Fibroblast of villous mesenchyme (primary cell): ENCODE measurements at regions not wholly inside any gene's neighbourhood (a gene's known extent, or its start where the extent isn't known, plus 50 kb on each side); places are given as distances from the start of the nearest gene placed in this dataset.

Experiments
- DNase-seq: peaks from one replicate; pipeline ENCODE4 v3.0.0-alpha.2; 2010; ENCODE audit warnings: low read depth
- H3K4me3 ChIP-seq: 2 replicates; pipeline ENCODE4 v1.5.1; 2011; ENCODE audit warnings: low read depth, mild to moderate bottlenecking, low read length
- CTCF ChIP-seq: IDR thresholded peaks from 2 replicates; pipeline ENCODE4 v1.5.1; 2012; ENCODE audit warnings: low read depth, mild to moderate bottlenecking, low read length; ENCODE audit not compliant: insufficient read depth

GRCh38 chr1:208857465-208857864 is 613.3 kb upstream of the PLXNA2 start:
- H3K4me3 ChIP-seq, result no peak overlapping the region
- no peak for TF ChIP-seq CTCF
- DNase-seq, result no peak

GRCh38 chr1:208858738-208859137 is 614.6 kb upstream of the PLXNA2 start:
- TF ChIP-seq CTCF, result no peak
- H3K4me3 ChIP-seq, result no peak overlapping the region
- no peak for DNase-seq

DNA sequence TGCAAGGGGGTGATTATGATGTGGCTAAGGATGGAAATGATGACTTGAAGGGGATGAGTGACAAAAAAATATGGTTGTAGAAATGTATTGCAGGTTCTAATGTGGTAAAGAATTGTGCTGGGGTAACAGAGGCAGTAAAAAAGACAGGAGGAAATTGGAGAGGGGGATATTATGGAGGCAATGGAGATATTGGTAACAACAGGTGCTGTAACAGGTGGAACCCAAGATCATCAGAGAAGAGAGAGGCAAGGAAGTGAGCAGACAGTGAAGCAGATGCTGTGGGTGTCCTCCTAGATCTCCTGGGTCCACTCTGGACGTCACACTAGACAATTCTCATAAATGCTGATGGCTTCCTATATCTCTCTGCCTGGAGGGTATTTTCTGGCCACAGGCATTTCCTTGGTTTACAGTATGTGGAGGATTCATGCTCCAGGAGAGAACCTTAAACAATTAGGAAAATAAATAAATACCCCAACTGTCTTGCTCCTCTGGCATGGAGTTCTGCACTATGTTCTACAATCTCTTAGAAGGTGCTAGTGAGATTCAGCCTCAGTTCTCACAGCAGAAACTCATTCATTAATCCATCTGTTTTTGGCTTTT is 620.3 kb upstream of the PLXNA2 start:
- TF ChIP-seq CTCF, result no peak
- DNase-seq, result no peak
- H3K4me3 ChIP-seq, result no peak overlapping the region

DNA sequence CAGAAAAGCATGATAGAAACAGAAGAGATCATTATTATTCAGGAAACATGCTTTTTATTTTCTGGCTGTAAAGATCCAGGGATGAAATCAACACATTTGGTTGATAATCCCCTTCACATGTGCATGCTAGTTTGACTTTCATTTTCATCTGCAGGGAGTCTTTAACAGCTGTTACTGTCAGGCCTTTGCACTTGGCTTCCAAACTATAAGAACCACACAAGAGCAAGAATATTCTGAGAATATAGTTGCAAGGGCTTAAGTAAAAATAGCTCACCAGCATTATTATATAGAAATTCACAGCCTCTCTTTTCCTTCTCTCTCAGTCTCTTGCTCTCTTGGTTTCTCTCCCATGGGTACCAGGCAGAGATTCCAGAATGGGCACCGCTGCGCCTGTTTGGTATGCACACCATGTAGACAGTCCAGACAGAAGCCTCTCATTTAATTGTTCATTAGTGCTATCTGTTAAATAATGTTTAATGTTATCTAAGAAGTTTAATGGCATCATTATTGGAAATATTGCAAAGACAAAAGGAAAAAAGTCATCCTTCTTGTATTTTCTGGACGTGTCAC is 622.3 kb upstream of the PLXNA2 start:
- no peak for DNase-seq
- H3K4me3 ChIP-seq, result no peak overlapping the region
- no peak for TF ChIP-seq CTCF

DNA sequence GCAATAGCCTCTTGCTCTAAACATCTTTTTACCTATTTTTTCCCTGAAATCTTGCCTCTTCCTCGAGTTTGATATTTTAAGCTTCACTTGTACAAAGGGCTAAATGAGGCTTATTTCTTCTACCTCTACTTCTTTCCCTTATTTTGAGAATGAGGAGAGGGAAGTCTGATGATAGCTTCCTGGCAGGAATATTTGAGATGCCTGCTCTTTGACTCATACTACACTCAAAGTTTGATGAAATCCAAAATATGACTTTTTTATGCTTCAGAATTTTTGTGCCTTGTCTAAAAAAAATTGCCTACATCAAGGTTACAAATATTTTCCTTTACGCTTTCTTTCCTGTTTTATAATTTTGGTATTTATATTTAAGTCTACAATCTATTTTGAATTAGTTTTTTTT is 624.4 kb upstream of the PLXNA2 start:
- no peak for TF ChIP-seq CTCF
- peak; percentile 4 for DNase-seq

GRCh38 chr1:208874915-208875314 is 630.7 kb upstream of the PLXNA2 start:
- no peak for TF ChIP-seq CTCF
- no peak overlapping the region for H3K4me3 ChIP-seq
- no peak for DNase-seq

More for the DNA sequence above, 624.4 kb upstream of the PLXNA2 start:
- no peak overlapping the region for H3K4me3 ChIP-seq

DNA sequence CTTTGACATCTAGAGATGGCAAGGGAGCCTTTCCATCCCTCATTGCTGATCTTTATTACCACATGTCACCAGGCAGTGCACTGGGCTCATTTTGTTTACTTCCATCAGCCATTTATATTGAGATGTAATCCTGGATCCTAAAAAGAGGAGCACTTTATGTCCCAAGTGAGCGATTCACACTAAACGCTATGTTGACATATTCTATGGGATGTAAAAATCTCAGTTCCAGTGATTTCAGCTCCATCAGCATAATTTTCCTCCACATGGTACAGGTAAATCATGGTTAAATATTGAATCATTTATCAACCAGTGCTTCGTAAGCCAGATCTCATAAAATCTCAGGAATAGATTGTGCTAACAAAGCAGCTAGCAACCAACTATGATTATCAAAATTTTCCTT is 634.8 kb upstream of the PLXNA2 start:
- H3K4me3 ChIP-seq, result no peak overlapping the region
- no peak for DNase-seq
- no peak for TF ChIP-seq CTCF
